ENCODE measurements at regions not wholly inside any gene's neighbourhood (a gene's known extent, or its start where the extent isn't known, plus 50 kb on each side); places are given as distances from the start of the nearest gene placed in this dataset.
A peak's percentile ranks its signal among the peaks of the same experiment; 100 is the strongest.

GRCh38 chr11:64449381-64450167 lies 90.6 kb downstream of the RPS6KA4 start (continued):
- no peak for TF ChIP-seq ZNF263 (CRISPR knock-in tag; IDR thresholded peaks at IDR 0.05; ENCODE audit: borderline replicate concordance)
- TF ChIP-seq HNRNPH1 (optimal IDR thresholded peaks at IDR 0.05; ENCODE audit: low read depth, low read length), result no peak
- no peak for TF ChIP-seq SMARCE1 (IDR thresholded peaks at IDR 0.05)
- peak; percentile 23; the same call in 1 of the 2 replicates for TF ChIP-seq SMC3 (conservative IDR thresholded peaks at IDR 0.05; ENCODE audit: insufficient read depth, low read depth, low read length)
- TF ChIP-seq HDAC2 (IDR thresholded peaks at IDR 0.05), result no peak
- no peak for TF ChIP-seq ZNF134 (CRISPR knock-in tag; conservative IDR thresholded peaks at IDR 0.05)
- TF ChIP-seq MYC (IDR thresholded peaks at IDR 0.05; ENCODE audit: low read depth, low read length), result 0 out of 2 replicates have a peak, but pooled peaks have one; percentile 27
- TF ChIP-seq MYC (CRISPR knock-in tag; IDR thresholded peaks at IDR 0.05; ENCODE audit: borderline replicate concordance, low read depth), result no peak
- no peak for TF ChIP-seq CEBPG (CRISPR knock-in tag; IDR thresholded peaks at IDR 0.05)
- TF ChIP-seq CEBPG (tag; conservative IDR thresholded peaks at IDR 0.05 in 1 of 2, IDR thresholded peaks at IDR 0.05 in 1 of 2), result no peak
- no peak for TF ChIP-seq ELF4 (CRISPR knock-in tag; IDR thresholded peaks at IDR 0.05)
- no peak for TF ChIP-seq IFI16 (CRISPR knock-in tag; IDR thresholded peaks at IDR 0.05)
- no peak for TF ChIP-seq GATAD2B (IDR thresholded peaks at IDR 0.05; ENCODE audit: borderline replicate concordance)
- TF ChIP-seq DLX4 (CRISPR knock-in tag; IDR thresholded peaks at IDR 0.05), result no peak
- no peak for TF ChIP-seq VEZF1 (CRISPR knock-in tag; IDR thresholded peaks at IDR 0.05)
- no peak for TF ChIP-seq ZFP36 (IDR thresholded peaks at IDR 0.05; ENCODE audit: low read depth, low read length, partially characterized antibody)
- peak; percentile 92 for TF ChIP-seq PKNOX1 (IDR thresholded peaks at IDR 0.05)
- TF ChIP-seq SRF (CRISPR knock-in tag; IDR thresholded peaks at IDR 0.05), result no peak
- TF ChIP-seq ZNF785 (CRISPR knock-in tag; IDR thresholded peaks at IDR 0.05), result no peak
- TF ChIP-seq CHD2 (IDR thresholded peaks at IDR 0.05; ENCODE audit: low read depth, low read length), result no peak; the same call in 1 of the 2 replicates
- peak; percentile 74 for TF ChIP-seq CTBP1 (IDR thresholded peaks at IDR 0.05; ENCODE audit: borderline replicate concordance)
- TF ChIP-seq CGGBP1 (CRISPR knock-in tag; IDR thresholded peaks at IDR 0.05), result no peak
- TF ChIP-seq HNRNPK (IDR thresholded peaks at IDR 0.05; ENCODE audit: low read depth, low read length, poor library complexity, severe bottlenecking), result no peak
- no peak for TF ChIP-seq NR1H2 (CRISPR knock-in tag; IDR thresholded peaks at IDR 0.05)
- no peak for TF ChIP-seq HMG20A (CRISPR knock-in tag; conservative IDR thresholded peaks at IDR 0.05)
- no peak for TF ChIP-seq SIRT6 (IDR thresholded peaks at IDR 0.05; ENCODE audit: low read depth, low read length)
- TF ChIP-seq FOXK2 (conservative IDR thresholded peaks at IDR 0.05 in 1 of 2, IDR thresholded peaks at IDR 0.05 in 1 of 2; ENCODE audit: low read depth in 2 of 2), result 0 out of 4 replicates have a peak, but pooled peaks of 1 of the 2 experiments have one; percentile 51

Data from K562 (cell line).